ENCODE measurements at regions not wholly inside any gene's neighbourhood (a gene's known extent, or its start where the extent isn't known, plus 50 kb on each side); places are given as distances from the start of the nearest gene placed in this dataset.

- no peak for TF ChIP-seq CTCF (IDR thresholded peaks at IDR 0.05; ENCODE audit: insufficient read depth, low read length)
- no peak for TF ChIP-seq REST (IDR thresholded peaks at IDR 0.05; ENCODE audit: insufficient replicate concordance, low read depth)
Measured at GRCh38 chr9:102844716-102845115, 150.4 kb upstream of the CYLC2 start.
